H1 (cell line): ENCODE measurements at regions not wholly inside any gene's neighbourhood (a gene's known extent, or its start where the extent isn't known, plus 50 kb on each side); places are given as distances from the start of the nearest gene placed in this dataset.
"Not testable (repeated sequence)": the region's sequence is repeated elsewhere in the genome, so short reads cannot be mapped to it uniquely, and the experiment has no call there.

Source experiments
- CTCF ChIA-PET: fragments of 300-600 bp; sonication (Branson Sonifier 250); formaldehyde crosslinking; loops from one replicate; lab custom pipeline; 2021; ENCODE audit not compliant: partially characterized antibody; lab: Charles Lee
- POLR2A ChIA-PET: fragments of 300-600 bp; sonication (Branson Sonifier 250); formaldehyde crosslinking; loops from one replicate; lab custom pipeline; 2021; ENCODE audit warnings: inconsistent platforms; ENCODE audit not compliant: partially characterized antibody; lab: Charles Lee
- DNase-seq, 2 experiments: peaks; one replicate each; pipeline versions ENCODE4 v3.0.0 to v3.0.0-alpha.2; 2010 to 2022; ENCODE audit warnings: low spot score in 2 of 2, low read depth in 1 of 2, mixed read lengths in 1 of 2
- FAIRE-seq: peaks from 2 replicates; lab custom pipeline; 2011; peaks lifted over from hg19 to GRCh38; lab: Jason Lieb, UNC
- H2AFZ ChIP-seq: 2 replicates; pipeline ENCODE4 v1.8.1; 2012; ENCODE audit warnings: low read length, inconsistent platforms
- H2AK5ac ChIP-seq: 2 replicates; pipeline ENCODE4 v1.6.1; 2013; ENCODE audit warnings: low read depth, low read length
- H2BK120ac ChIP-seq: replicated peaks from 2 replicates; pipeline ENCODE3; 2013; ENCODE audit warnings: low read depth, low read length, inconsistent platforms
- H2BK12ac ChIP-seq: 2 replicates; pipeline ENCODE4 v1.6.1; 2013; ENCODE audit warnings: low read depth, low read length
- H2BK15ac ChIP-seq: 2 replicates; pipeline ENCODE4 v1.6.1; 2013; ENCODE audit warnings: low read length
- H2BK20ac ChIP-seq: 2 replicates; pipeline ENCODE4 v1.6.1; 2013; ENCODE audit warnings: low read length
- H2BK5ac ChIP-seq: 2 replicates; pipeline ENCODE4 v1.6.1; 2013; ENCODE audit warnings: low read depth, low read length
- H3K14ac ChIP-seq: 2 replicates; pipeline ENCODE4 v1.6.1; 2013; ENCODE audit warnings: inconsistent platforms; ENCODE audit not compliant: insufficient read length
- H3K18ac ChIP-seq: 2 replicates; pipeline ENCODE4 v1.6.1; 2013; ENCODE audit warnings: low read length; ENCODE audit errors: extremely low read depth
- H3K23ac ChIP-seq: 2 replicates; pipeline ENCODE4 v1.6.1; 2013; ENCODE audit warnings: inconsistent platforms; ENCODE audit not compliant: insufficient read length
- H3K23me2 ChIP-seq: 2 replicates; pipeline ENCODE4 v1.6.1; 2013; ENCODE audit warnings: low read depth, low read length
- H3K27ac ChIP-seq: 2 replicates; pipeline ENCODE4 v1.6.1; 2011; ENCODE audit warnings: low read depth, low read length, inconsistent platforms
- H3K27me3 ChIP-seq, 4 experiments: replicated peaks in 1 of 4; 1 replicate in 1 of 4; 2 replicates in 3 of 4; pipeline versions ENCODE4 v1.6.1 to v1.8.1; 2011 to 2013; ENCODE audit warnings: low read length in 3 of 4, mild to moderate bottlenecking in 3 of 4, inconsistent platforms in 2 of 4, mixed read lengths in 2 of 4, moderate library complexity in 1 of 4; ENCODE audit not compliant: control insufficient read depth in 3 of 4, insufficient read depth in 3 of 4; ENCODE audit errors: extremely low read depth in 1 of 4
- H3K36me3 ChIP-seq, 4 experiments: 2 replicates each; pipeline versions ENCODE4 v1.6.1 to v1.8.1; 2011 to 2013; ENCODE audit warnings: mild to moderate bottlenecking in 4 of 4, low read length in 3 of 4, moderate library complexity in 2 of 4, control low read depth in 1 of 4, inconsistent platforms in 1 of 4; ENCODE audit not compliant: insufficient read depth in 4 of 4, control insufficient read depth in 2 of 4
- H3K4ac ChIP-seq: replicated peaks from 2 replicates; pipeline ENCODE3; 2013; ENCODE audit warnings: low read length, low read depth, mixed read lengths, inconsistent platforms; ENCODE audit not compliant: insufficient read length
- H3K4me1 ChIP-seq, 4 experiments: replicated peaks in 1 of 4; 1 replicate in 1 of 4; 2 replicates in 3 of 4; pipeline versions ENCODE4 v1.6.1 to v1.8.1; 2011 to 2013; ENCODE audit warnings: low read length in 3 of 4, inconsistent platforms in 2 of 4, mixed read lengths in 1 of 4; ENCODE audit not compliant: insufficient read depth in 4 of 4, control insufficient read depth in 3 of 4
- H3K4me2 ChIP-seq, 2 experiments: 2 replicates each; pipeline versions ENCODE4 v1.6.1 to v1.8.1; 2011 to 2013; ENCODE audit warnings: low read depth in 2 of 2, low read length in 2 of 2, control low read depth in 1 of 2, inconsistent platforms in 1 of 2, mild to moderate bottlenecking in 1 of 2; ENCODE audit not compliant: insufficient read depth in 1 of 2
- H3K4me3 ChIP-seq, 4 experiments: fragments of 200-600, 300-600 bp in 1 of 4; sonication (generic), shearing (Covaris generic), sonication (Bioruptor Twin) in 1 of 4; 2 replicates each; pipeline versions ENCODE4 v1.5.1 to v1.8.1; 2011 to 2016; ENCODE audit warnings: low read length in 4 of 4, low read depth in 3 of 4, control low read depth in 2 of 4, inconsistent platforms in 2 of 4, mild to moderate bottlenecking in 2 of 4, mixed read lengths in 1 of 4, moderate library complexity in 1 of 4; ENCODE audit not compliant: insufficient read depth in 2 of 4; ENCODE audit errors: extremely low read depth in 1 of 4
- H3K56ac ChIP-seq: replicated peaks from 2 replicates; pipeline ENCODE3; 2013; ENCODE audit warnings: low read depth, mild to moderate bottlenecking, mixed read lengths, low read length, inconsistent platforms; ENCODE audit not compliant: insufficient read length
- H3K79me1 ChIP-seq: 2 replicates; pipeline ENCODE4 v1.6.1; 2013; ENCODE audit warnings: low read depth, low read length, control low read depth
- H3K79me2 ChIP-seq, 2 experiments: 2 replicates each; pipeline versions ENCODE4 v1.6.1 to v1.8.1; 2012 to 2013; ENCODE audit warnings: low read length in 2 of 2, mild to moderate bottlenecking in 2 of 2, inconsistent platforms in 1 of 2; ENCODE audit not compliant: insufficient read depth in 2 of 2, control insufficient read depth in 1 of 2
- H3K9ac ChIP-seq, 4 experiments: replicated peaks in 1 of 4; 1 replicate in 1 of 4; 2 replicates in 3 of 4; pipeline versions ENCODE4 v1.6.1 to v1.8.1; 2011 to 2013; ENCODE audit warnings: low read depth in 3 of 4, low read length in 3 of 4, control low read depth in 2 of 4, mild to moderate bottlenecking in 2 of 4, moderate library complexity in 2 of 4, inconsistent platforms in 1 of 4; ENCODE audit errors: extremely low read depth in 1 of 4
- H3K9me3 ChIP-seq, 2 experiments: 2 replicates each; pipeline versions ENCODE4 v1.6.1 to v1.8.1; 2012 to 2013; ENCODE audit warnings: mild to moderate bottlenecking in 2 of 2, moderate library complexity in 2 of 2, control low read depth in 1 of 2, inconsistent platforms in 1 of 2, low read depth in 1 of 2, low read length in 1 of 2, mixed read lengths in 1 of 2; ENCODE audit not compliant: insufficient read depth in 2 of 2
- H4K20me1 ChIP-seq, 2 experiments: replicated peaks in 1 of 2; 2 replicates each; pipeline versions ENCODE3 to v1.8.1; 2011 to 2013; ENCODE audit warnings: inconsistent platforms in 2 of 2, low read length in 2 of 2, mild to moderate bottlenecking in 1 of 2; ENCODE audit not compliant: insufficient read depth in 2 of 2, control insufficient read depth in 1 of 2
- H4K5ac ChIP-seq: 2 replicates; pipeline ENCODE4 v1.6.1; 2013; ENCODE audit warnings: low read length, low read depth, mixed read lengths, inconsistent platforms; ENCODE audit not compliant: insufficient read length
- H4K8ac ChIP-seq: 2 replicates; pipeline ENCODE4 v1.8.0; 2013; ENCODE audit warnings: mild to moderate bottlenecking, moderate library complexity, low read length, inconsistent platforms; ENCODE audit not compliant: insufficient read depth; ENCODE audit errors: extremely low read depth
- H4K91ac ChIP-seq: replicated peaks from 2 replicates; pipeline ENCODE3; 2013; ENCODE audit warnings: low read length, mixed read lengths, inconsistent platforms; ENCODE audit not compliant: insufficient read length
- WGBS, 2 experiments: shearing (Covaris generic) in 1 of 2; methylation state at CpG; one replicate each; pipeline versions ENCODE4 v1.1.6 to v1.1.7; 2013 to 2015; ENCODE audit warnings: low lambda C conversion rate in 2 of 2, mixed read lengths in 2 of 2, inconsistent platforms in 1 of 2, low coverage in 1 of 2, missing lambda C conversion rate in 1 of 2; ENCODE audit not compliant: insufficient replicate concordance in 2 of 2, insufficient coverage in 1 of 2, insufficient read length in 1 of 2; ENCODE audit errors: extremely low coverage in 1 of 2, missing lambda C conversion rate in 1 of 2; 5-methylcytosine and 5-hydroxymethylcytosine counted together

- FAIRE-seq, H3K23ac ChIP-seq, H2BK5ac ChIP-seq, H4K5ac ChIP-seq, H3K4me1 ChIP-seq, H3K56ac ChIP-seq, H3K27me3 ChIP-seq, H2AK5ac ChIP-seq, H2AFZ ChIP-seq, H2BK15ac ChIP-seq, POLR2A ChIA-PET, H3K36me3 ChIP-seq, H3K23me2 ChIP-seq, H4K20me1 ChIP-seq, DNase-seq, H3K9me3 ChIP-seq, H3K18ac ChIP-seq, H3K4me3 ChIP-seq, H2BK120ac ChIP-seq, H3K27ac ChIP-seq, H3K79me2 ChIP-seq, H4K8ac ChIP-seq, H3K9ac ChIP-seq, H3K79me1 ChIP-seq, H2BK12ac ChIP-seq, H3K4me2 ChIP-seq, H3K14ac ChIP-seq, H4K91ac ChIP-seq, H3K4ac ChIP-seq, H2BK20ac ChIP-seq: not testable (repeated sequence)
- CTCF ChIA-PET = interaction anchor here (0.6 kb wide), 1 partner anchor 40 kb away, joined by 4 read pairs; no protein-coding TSS in a partner anchor
- 90% methylated on average over 3 of the region's 3 CpGs; no CpG with 5 or more reads in 1 of the 2 experiments for WGBS, 2 experiments
Observed at GRCh38 chr10:35263827-35264226, 72.5 kb upstream of the CCNY start.

DNA sequence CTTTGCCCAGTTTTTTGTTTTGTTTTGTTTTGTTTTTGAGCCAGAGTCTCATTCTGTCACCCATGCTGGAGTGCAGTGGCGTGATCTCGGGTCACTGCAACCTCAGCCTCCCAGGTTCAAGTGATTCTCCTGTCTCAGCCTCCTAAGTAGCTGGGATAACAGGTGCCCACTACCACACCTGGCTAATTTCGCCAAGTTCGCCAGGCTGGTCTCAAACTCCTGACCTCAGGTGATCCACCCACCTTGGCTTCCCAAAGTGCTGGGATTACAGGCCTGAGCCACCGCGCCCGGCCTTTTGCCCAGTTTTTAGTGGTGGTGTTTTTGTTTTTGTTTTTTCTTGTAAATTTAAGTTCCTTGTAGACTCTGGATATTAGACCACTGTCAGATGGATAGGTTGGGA is 71.7 kb upstream of the CCNY start:
- H4K8ac ChIP-seq, DNase-seq, H3K4me3 ChIP-seq, CTCF ChIA-PET, H3K4ac ChIP-seq, H3K18ac ChIP-seq, H2BK12ac ChIP-seq, H2AFZ ChIP-seq, H3K36me3 ChIP-seq, H3K4me1 ChIP-seq, H2BK5ac ChIP-seq, H3K79me1 ChIP-seq, H3K9ac ChIP-seq, H2BK15ac ChIP-seq, H3K27ac ChIP-seq, H3K4me2 ChIP-seq, H2AK5ac ChIP-seq, H3K23me2 ChIP-seq, H3K79me2 ChIP-seq, H3K56ac ChIP-seq, H4K20me1 ChIP-seq, H3K14ac ChIP-seq, H4K91ac ChIP-seq, H3K9me3 ChIP-seq, POLR2A ChIA-PET, H3K23ac ChIP-seq, H4K5ac ChIP-seq, FAIRE-seq, H3K27me3 ChIP-seq, H2BK20ac ChIP-seq, H2BK120ac ChIP-seq: not testable (repeated sequence)
- 95% methylated on average over 7 of the region's 7 CpGs; no CpG with 5 or more reads in 1 of the 2 experiments for WGBS, 2 experiments
